CD4-positive, alpha-beta T cell treated with Interleukin-12 subunit alpha and Interleukin-12 subunit beta, for 1 hour (primary cell): ENCODE measurements at regions not wholly inside any gene's neighbourhood (a gene's known extent, or its start where the extent isn't known, plus 50 kb on each side); places are given as distances from the start of the nearest gene placed in this dataset.
"Not testable (repeated sequence)": the region's sequence is repeated elsewhere in the genome, so short reads cannot be mapped to it uniquely, and the experiment has no call there.

Experiments
- DNase-seq: peaks from one replicate; pipeline ENCODE4 v3.0.0-alpha.2; 2020

GRCh38 chr9:33740958-33741357 lies 54.4 kb upstream of the PRSS3 start:
- not testable (repeated sequence) for DNase-seq

GRCh38 chr9:33742051-33742450 lies 53.3 kb upstream of the PRSS3 start:
- DNase-seq: no peak

- no peak for DNase-seq
Measured at GRCh38 chr9:33742519-33742918, 52.8 kb upstream of the PRSS3 start.
